ENCODE measurements at regions not wholly inside any gene's neighbourhood (a gene's known extent, or its start where the extent isn't known, plus 50 kb on each side); places are given as distances from the start of the nearest gene placed in this dataset.

DNA sequence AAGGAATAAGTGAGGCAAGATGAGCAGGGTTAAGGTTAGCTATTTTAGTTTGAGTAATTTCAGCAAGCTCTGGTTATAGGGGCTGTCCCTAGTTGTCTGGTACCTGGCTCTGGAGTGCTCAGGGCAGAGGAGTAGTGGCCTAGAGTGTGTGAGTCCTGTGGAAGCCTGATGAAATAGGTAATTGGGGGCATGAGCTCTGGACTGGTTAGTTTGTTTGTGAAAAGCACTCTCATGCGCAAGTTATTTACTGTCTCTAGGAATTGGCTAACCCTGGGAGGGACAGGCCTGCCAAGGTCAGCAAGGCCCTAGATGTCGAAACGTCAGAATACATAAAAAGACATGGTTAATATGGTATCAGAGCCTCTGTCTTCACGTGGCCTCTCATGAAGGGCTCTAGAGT lies 900.1 kb downstream of the PCDH17 start:
- no peak for DNase-seq (ENCODE audit: low read depth in 1 of 2, low spot score in 1 of 2)
- no peak for TF ChIP-seq JUND (IDR thresholded peaks at IDR 0.05; ENCODE audit: low read depth)
- in situ Hi-C loops (cut with HindIII; ENCODE audit: low pct_unique_long_range_greater_than_20kb, low sequenced_read_pairs) = no loop called here

- DNase-seq (ENCODE audit: low read depth in 1 of 2, low spot score in 1 of 2) = peak in 1 of 2 experiments; percentile 47
- no peak for TF ChIP-seq JUND (IDR thresholded peaks at IDR 0.05; ENCODE audit: low read depth)
- in situ Hi-C loops (cut with HindIII; ENCODE audit: low pct_unique_long_range_greater_than_20kb, low sequenced_read_pairs) = no loop called here
These were observed 911.0 kb downstream of the PCDH17 start for GRCh38 chr13:58542530-58542929.

DNA sequence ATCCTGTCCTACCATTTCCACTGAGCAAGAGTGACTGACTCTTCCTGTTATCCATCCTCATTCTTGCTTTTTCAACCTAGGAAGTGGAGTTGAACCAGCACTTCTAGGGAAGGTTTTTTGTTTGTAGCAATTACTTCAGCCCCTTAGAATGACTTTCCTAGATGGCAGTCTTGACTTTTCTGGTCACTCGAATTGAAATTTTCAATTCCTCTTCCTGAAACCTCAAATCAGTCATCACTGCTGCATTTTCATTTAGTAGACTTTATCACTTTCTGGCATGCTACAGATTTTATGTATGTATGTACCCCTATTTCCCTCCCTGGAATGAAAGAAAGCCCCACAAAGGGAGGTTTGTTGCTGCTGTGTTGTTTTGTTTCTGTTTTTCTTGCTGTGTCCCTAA lies 915.9 kb downstream of the PCDH17 start:
- no peak for TF ChIP-seq JUND (IDR thresholded peaks at IDR 0.05; ENCODE audit: low read depth)
- in situ Hi-C loops (cut with HindIII; ENCODE audit: low pct_unique_long_range_greater_than_20kb, low sequenced_read_pairs) = no loop called here
- DNase-seq (ENCODE audit: low read depth in 1 of 2, low spot score in 1 of 2) = no peak

- DNase-seq (ENCODE audit: low read depth in 1 of 2, low spot score in 1 of 2) = no peak
- in situ Hi-C loops (cut with HindIII; ENCODE audit: low pct_unique_long_range_greater_than_20kb, low sequenced_read_pairs) = no loop called here
- no peak for TF ChIP-seq JUND (IDR thresholded peaks at IDR 0.05; ENCODE audit: low read depth)
These were observed 934.6 kb downstream of the PCDH17 start for GRCh38 chr13:58566176-58566575.

- in situ Hi-C loops (cut with HindIII; ENCODE audit: low pct_unique_long_range_greater_than_20kb, low sequenced_read_pairs) = no loop called here
- no peak for TF ChIP-seq JUND (IDR thresholded peaks at IDR 0.05; ENCODE audit: low read depth)
- DNase-seq (ENCODE audit: low read depth in 1 of 2, low spot score in 1 of 2) = no peak
These were observed 942.2 kb downstream of the PCDH17 start for GRCh38 chr13:58573743-58574142.

DNA sequence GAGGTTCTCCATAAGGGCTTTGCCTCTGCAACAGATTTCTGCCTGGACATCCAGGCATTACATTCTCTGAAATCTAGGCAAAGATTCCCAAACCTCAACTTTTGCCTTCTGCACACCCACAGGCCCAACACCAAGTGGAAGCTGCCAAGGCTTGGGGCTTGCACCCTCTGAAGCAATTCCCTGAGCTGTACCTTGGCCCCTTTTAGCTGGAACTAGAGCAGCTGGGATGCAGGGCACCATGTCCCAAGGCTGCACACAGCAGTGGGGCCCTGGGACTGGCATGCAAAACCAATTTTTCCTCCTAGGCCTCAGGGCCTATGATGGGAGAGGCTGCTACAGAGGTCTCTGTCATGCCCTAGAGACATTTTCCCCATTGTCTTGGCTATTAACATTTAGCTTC lies 943.2 kb downstream of the PCDH17 start:
- no peak for DNase-seq (ENCODE audit: low read depth in 1 of 2, low spot score in 1 of 2)

GRCh38 chr13:58579468-58579867 lies 947.9 kb downstream of the PCDH17 start:
- DNase-seq (ENCODE audit: low read depth in 1 of 2, low spot score in 1 of 2) = no peak
- TF ChIP-seq JUND (IDR thresholded peaks at IDR 0.05; ENCODE audit: low read depth) = no peak
- in situ Hi-C loops (cut with HindIII; ENCODE audit: low pct_unique_long_range_greater_than_20kb, low sequenced_read_pairs) = no loop called here

More for the DNA sequence above, 943.2 kb downstream of the PCDH17 start:
- TF ChIP-seq JUND (IDR thresholded peaks at IDR 0.05; ENCODE audit: low read depth) = no peak
- in situ Hi-C loops (cut with HindIII; ENCODE audit: low pct_unique_long_range_greater_than_20kb, low sequenced_read_pairs) = no loop called here

DNA sequence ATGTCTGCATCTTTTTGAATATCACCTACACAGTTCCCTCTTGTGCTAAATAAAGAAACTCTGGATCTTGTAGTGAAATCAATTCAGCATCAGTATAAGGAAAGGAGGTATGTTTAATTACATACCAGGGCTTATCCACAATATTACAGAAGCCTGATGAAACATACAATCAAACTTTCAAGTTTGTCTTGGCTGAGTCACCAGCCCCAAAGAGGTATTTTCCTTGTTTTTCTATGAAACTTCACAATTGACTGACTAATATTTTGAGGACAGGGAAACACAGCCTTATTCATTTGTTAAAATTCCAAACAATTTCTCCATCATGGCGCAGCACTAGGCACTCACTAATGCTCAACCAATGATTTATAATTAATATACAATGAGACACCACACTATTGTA lies 952.4 kb downstream of the PCDH17 start:
- no peak for TF ChIP-seq JUND (IDR thresholded peaks at IDR 0.05; ENCODE audit: low read depth)
- in situ Hi-C loops (cut with HindIII; ENCODE audit: low pct_unique_long_range_greater_than_20kb, low sequenced_read_pairs) = no loop called here

DNA sequence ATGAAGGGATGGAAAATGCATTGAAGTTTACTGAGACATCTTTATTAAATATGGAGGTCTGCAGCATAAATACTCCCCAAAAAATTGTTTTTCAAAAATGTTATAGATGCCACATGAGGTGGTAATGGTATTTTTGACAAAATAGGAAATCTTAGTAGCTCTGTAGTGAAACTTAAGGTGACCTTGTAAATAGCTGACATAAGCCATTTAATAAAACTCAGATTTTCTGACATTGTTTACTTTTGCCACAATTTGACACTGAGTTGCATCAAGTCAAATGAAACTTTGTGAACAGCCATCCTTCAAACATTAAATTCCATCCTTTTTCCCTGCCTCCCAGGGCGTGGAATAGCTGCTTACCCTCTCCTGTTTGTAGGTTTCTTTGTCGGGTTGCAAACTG lies 953.1 kb downstream of the PCDH17 start:
- no peak for DNase-seq (ENCODE audit: low read depth in 1 of 2, low spot score in 1 of 2)
- TF ChIP-seq JUND (IDR thresholded peaks at IDR 0.05; ENCODE audit: low read depth) = no peak
- in situ Hi-C loops (cut with HindIII; ENCODE audit: low pct_unique_long_range_greater_than_20kb, low sequenced_read_pairs) = no loop called here

More for the DNA sequence above, 952.4 kb downstream of the PCDH17 start:
- DNase-seq (ENCODE audit: low read depth in 1 of 2, low spot score in 1 of 2) = no peak

DNA sequence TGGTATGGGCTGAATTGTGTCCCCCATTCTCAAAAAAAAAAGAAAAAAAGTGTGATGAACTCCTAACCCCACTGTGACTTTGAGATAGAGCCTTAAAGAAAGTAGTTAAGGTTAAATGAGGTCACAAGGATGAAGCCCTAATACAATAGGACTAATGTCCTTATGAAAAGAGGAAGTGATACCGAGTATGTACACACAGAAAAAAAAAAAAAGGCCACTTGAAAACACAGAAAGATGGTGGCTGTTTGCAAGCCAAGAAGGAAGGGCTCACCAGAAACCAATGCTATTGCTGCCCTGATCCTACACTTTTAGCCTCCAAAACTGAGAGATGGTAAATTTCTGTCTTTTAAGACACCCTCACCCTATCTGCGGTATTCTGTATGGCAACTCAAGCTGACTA lies 955.6 kb downstream of the PCDH17 start:
- DNase-seq (ENCODE audit: low read depth in 1 of 2, low spot score in 1 of 2) = no peak
- in situ Hi-C loops (cut with HindIII; ENCODE audit: low pct_unique_long_range_greater_than_20kb, low sequenced_read_pairs) = no loop called here
- TF ChIP-seq JUND (IDR thresholded peaks at IDR 0.05; ENCODE audit: low read depth) = no peak

DNA sequence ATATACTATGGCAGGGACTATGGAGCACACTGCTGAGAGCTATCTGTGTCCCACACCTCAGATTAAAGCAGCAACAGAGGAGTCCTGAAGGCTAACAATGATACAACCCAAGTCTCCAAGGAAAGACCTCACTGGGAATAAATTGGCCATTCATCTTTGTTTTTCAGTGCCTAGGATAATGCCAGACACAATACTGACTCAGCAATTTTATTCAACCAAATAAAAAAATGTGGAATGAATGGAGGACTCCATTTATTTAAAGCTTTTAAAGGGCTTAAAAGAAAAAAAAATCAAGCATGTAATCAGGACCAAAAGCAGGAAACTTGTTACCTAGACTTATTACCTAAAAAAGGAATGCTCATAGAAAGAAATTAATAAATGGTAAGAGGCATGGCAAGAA lies 960.5 kb downstream of the PCDH17 start:
- DNase-seq (ENCODE audit: low read depth in 1 of 2, low spot score in 1 of 2) = no peak
- no peak for TF ChIP-seq JUND (IDR thresholded peaks at IDR 0.05; ENCODE audit: low read depth)
- in situ Hi-C loops (cut with HindIII; ENCODE audit: low pct_unique_long_range_greater_than_20kb, low sequenced_read_pairs) = no loop called here

- in situ Hi-C loops (cut with HindIII; ENCODE audit: low pct_unique_long_range_greater_than_20kb, low sequenced_read_pairs) = no loop called here
- no peak for TF ChIP-seq JUND (IDR thresholded peaks at IDR 0.05; ENCODE audit: low read depth)
- no peak for DNase-seq (ENCODE audit: low read depth in 1 of 2, low spot score in 1 of 2)
These were observed 961.2 kb downstream of the PCDH17 start for GRCh38 chr13:58592786-58593185.

DNA sequence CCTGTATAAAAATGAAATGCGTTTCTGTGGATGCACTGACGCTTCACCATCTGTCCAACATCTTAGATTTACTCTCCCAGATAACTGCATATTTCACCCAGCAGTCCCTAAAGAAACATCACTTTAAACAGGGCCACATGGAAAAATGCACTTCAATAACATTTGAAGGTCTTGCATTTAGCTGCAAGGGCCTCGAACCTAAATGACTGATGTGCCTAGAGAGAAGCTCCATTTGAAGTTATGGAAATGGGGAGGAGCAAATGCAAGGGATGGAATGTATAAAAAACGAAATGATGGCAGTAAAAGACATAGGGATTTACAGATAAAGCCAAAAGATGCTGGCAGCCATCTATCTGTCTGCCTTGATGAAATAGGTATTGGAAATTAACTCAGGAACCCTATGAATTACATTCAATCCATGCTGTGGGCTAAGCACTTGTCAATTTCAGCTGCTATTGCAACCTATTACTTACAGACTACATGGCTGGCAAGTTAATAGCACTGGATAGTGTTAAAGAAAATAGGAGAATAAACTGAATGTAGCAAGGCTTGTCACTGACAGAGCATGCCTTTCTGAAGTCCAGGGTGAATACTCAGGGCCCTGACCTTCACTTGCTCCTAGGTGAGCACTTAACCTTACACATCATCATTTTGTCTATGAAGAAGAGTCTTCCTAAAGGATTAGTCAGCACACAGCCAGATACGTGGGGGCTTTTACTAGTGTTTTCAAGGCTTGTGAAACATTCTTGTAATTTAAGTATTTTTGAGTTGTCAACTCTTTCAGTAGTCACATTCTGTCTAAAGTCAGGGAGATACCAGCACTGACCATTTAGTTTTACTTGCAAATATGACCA lies 963.4 kb downstream of the PCDH17 start:
- in situ Hi-C loops (cut with HindIII; ENCODE audit: low pct_unique_long_range_greater_than_20kb, low sequenced_read_pairs) = no loop called here
- DNase-seq (ENCODE audit: low read depth in 1 of 2, low spot score in 1 of 2) = no peak
- no peak for TF ChIP-seq JUND (IDR thresholded peaks at IDR 0.05; ENCODE audit: low read depth)

- no peak for DNase-seq (ENCODE audit: low read depth in 1 of 2, low spot score in 1 of 2)
- in situ Hi-C loops (cut with HindIII; ENCODE audit: low pct_unique_long_range_greater_than_20kb, low sequenced_read_pairs) = no loop called here
- no peak for TF ChIP-seq JUND (IDR thresholded peaks at IDR 0.05; ENCODE audit: low read depth)
These were observed 966.0 kb downstream of the PCDH17 start for GRCh38 chr13:58597552-58597951.

Measured in T47D (cell line).